ENCODE measurements at regions not wholly inside any gene's neighbourhood (a gene's known extent, or its start where the extent isn't known, plus 50 kb on each side); places are given as distances from the start of the nearest gene placed in this dataset.

DNA sequence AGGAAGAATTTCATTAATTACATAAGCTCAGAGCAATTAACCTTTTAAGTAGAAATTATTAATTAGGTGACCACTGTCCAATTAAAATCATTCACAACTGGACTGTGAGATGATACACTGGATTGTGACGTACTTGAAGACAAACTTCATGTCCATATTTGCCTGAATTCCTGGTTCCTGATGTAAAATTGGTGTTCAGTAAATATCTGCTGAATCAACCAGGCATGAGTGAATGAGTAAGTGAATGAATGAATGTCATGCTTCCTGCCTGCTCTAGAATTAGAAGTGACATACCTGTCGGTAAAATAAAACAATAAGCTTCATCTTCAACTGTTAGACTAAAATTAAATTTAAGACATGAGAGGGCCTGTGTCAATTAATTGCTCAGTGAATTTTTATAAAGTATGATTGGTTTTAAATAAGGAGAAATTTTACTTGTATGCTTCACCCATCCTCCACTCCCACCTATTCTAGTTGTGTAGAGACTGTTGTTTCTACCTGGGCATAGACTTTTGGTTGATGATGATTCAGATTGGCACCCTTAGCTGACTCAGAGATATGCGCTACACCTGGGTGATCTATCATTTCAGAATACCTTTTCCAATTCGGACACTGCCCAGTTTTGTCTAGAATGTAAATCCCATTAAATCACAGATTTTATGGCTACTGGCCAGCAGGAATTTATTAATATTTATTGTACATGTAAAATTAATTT lies 56.9 kb upstream of the PTGS2 start:
- DNase-seq (ENCODE audit: low read depth in 2 of 2) = no peak

DNA sequence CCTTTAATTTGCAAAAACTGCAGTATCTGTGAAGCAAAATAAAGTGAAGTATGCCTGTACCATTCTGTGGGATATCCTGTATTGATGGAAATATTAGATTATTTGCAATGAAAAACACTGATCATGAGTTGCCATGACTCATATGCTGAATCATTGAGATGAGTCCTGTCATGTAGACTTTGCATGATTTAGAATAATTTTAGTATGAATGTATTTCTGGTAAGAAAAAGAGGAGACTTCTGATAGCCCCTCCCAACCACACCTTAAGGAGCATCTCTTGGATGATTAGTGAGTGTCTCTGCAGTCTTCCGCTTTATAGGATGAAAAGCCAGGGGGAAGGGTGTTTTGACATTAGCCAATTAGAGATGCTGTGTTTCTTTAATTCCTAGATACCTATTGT lies 55.2 kb upstream of the PTGS2 start:
- DNase-seq (ENCODE audit: low read depth in 2 of 2) = no peak

DNA sequence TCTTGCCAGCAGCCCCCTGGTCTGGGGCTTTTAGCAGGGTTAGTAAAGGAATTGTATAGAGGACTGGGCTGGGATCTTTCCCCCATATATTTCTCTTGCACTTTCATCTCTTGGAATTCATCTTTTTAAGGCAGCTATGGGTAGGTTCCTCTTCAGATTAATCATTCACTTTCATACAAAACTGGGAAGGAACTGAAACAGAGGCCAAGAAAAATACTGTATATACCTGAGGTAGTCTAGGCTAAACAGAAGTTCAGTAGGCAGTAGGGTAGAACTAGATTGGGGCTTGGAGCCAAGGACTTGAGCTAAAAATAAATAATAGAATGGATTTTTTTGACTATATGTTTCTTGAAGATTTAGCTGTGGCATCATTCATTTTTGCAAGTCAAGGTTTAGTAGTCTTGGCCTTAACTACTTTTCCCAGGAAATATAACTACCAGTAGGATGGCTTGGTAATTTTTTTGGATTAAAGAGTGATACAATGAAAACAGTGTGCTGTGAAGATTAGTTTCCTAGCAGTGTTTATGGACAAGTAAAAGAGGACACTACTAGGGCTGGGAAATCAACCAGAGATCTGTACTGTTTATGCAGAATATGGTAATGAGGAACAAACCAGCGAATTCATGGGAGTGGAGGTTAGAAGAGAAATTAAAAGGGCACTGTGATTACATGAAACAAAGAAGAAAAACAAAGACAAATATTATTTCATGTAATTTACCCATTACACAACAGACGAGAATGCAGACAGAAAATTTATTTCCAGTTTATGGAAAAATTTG lies 50.9 kb upstream of the PTGS2 start:
- DNase-seq (ENCODE audit: low read depth in 2 of 2) = no peak

Data from stimulated activated CD4-positive, alpha-beta T cell treated with anti-CD3 and anti-CD28 coated beads, Interleukin-15, amount 100 ng/mL, for 48 hours (primary cell).